RWPE1 (cell line): ENCODE measurements at regions not wholly inside any gene's neighbourhood (a gene's known extent, or its start where the extent isn't known, plus 50 kb on each side); places are given as distances from the start of the nearest gene placed in this dataset.
A peak's percentile ranks its signal among the peaks of the same experiment; 100 is the strongest.
"Not testable (repeated sequence)": the region's sequence is repeated elsewhere in the genome, so short reads cannot be mapped to it uniquely, and the experiment has no call there.

Experiments used
- CTCF ChIA-PET: fragments of 350-600 bp; sonication (Branson Sonifier 250); formaldehyde crosslinking; extraction: SDS; loops from one replicate; lab custom pipeline; 2021; lab: Yijun Ruan, JAX
- POLR2A ChIA-PET: fragments of 400-600 bp; formaldehyde crosslinking; extraction: SDS; loops from one replicate; lab custom pipeline; 2020; ENCODE audit warnings: antibody characterized with exemption; ENCODE audit not compliant: low non-redundant PET; lab: Yijun Ruan, JAX
- DNase-seq: peaks from one replicate; pipeline ENCODE4 v3.0.0; 2012; ENCODE audit warnings: low spot score
- H3K27ac ChIP-seq: fragments of 450-650 bp; 2 replicates; pipeline ENCODE4 v1.5.1; 2017
- TF ChIP-seq, protein P1 (sequence below): fragments of 450-650 bp; conservative IDR thresholded peaks from 2 replicates; pipeline ENCODE4 v1.5.1; 2017; ENCODE audit warnings: low read depth, mild to moderate bottlenecking

GRCh38 chr2:55775828-55776227, 82.2 kb upstream of the PNPT1 start:
- ChIA-PET CTCF (interaction anchor here (0.6 kb wide), 1 partner anchor 57 kb away, joined by 4 read pairs; no protein-coding TSS in a partner anchor), POLR2A (no interaction called here)
- DNase-seq, result no peak
- H3K27ac ChIP-seq, result no peak overlapping the region
- TF ChIP-seq, protein P1, sequence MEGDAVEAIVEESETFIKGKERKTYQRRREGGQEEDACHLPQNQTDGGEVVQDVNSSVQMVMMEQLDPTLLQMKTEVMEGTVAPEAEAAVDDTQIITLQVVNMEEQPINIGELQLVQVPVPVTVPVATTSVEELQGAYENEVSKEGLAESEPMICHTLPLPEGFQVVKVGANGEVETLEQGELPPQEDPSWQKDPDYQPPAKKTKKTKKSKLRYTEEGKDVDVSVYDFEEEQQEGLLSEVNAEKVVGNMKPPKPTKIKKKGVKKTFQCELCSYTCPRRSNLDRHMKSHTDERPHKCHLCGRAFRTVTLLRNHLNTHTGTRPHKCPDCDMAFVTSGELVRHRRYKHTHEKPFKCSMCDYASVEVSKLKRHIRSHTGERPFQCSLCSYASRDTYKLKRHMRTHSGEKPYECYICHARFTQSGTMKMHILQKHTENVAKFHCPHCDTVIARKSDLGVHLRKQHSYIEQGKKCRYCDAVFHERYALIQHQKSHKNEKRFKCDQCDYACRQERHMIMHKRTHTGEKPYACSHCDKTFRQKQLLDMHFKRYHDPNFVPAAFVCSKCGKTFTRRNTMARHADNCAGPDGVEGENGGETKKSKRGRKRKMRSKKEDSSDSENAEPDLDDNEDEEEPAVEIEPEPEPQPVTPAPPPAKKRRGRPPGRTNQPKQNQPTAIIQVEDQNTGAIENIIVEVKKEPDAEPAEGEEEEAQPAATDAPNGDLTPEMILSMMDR, result no peak

DNA sequence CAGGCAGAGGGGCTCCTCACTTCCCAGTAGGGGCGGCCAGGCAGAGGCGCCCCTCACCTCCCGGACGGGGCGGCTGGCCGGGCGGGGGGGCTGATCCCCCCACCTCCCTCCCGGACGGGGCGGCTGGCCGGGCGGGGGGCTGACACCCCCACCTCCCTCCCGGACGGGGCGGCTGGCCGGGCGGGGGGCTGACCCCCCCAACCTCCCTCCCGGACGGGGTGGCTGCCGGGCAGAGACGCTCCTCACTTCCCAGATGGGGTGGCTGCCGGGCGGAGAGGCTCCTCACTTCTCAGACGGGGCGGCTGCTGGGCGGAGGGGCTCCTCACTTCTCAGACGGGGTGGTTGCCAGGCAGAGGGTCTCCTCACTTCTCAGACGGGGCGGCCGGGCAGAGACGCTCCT, 80.0 kb upstream of the PNPT1 start:
- DNase-seq, CTCF ChIA-PET, H3K27ac ChIP-seq, POLR2A ChIA-PET: not testable (repeated sequence)

GRCh38 chr2:55772109-55772980, 78.7 kb upstream of the PNPT1 start:
- POLR2A ChIA-PET, result no interaction called here
- DNase-seq, result no peak
- TF ChIP-seq, protein P1, result no peak
- H3K27ac ChIP-seq, result no peak overlapping the region
- CTCF ChIA-PET, result interaction anchor here (0.5 to 2.9 kb wide), 14 partner anchors 10 to 243 kb away, joined by 3 to 25 read pairs (median 4); no protein-coding TSS in a partner anchor

DNA sequence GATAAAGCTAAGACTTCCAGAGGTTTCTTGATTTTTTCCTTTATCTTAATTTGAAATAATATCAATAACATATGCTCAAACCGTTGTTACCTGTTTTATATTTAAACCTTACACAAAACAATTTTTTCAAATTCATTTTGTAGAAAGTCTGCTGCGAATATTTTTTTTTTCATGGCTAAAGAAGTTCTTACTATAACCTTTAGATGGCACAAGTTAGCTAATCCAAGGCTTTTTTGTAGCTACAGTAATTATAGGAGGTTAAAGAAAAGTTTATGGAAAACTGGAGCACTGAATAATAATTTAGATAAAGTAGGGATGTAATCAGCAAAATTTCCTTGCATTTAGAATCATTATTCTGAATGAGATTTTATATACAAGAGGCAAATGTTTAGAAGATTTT, 78.0 kb upstream of the PNPT1 start:
- POLR2A ChIA-PET, result no interaction called here
- peak; percentile 38 for DNase-seq
- TF ChIP-seq, protein P1, result peak; percentile 85
- H3K27ac ChIP-seq, result no peak overlapping the region
- CTCF ChIA-PET, result interaction anchor here (0.5 to 2.9 kb wide), 17 partner anchors 10 to 242 kb away, joined by 3 to 25 read pairs (median 4); no protein-coding TSS in a partner anchor

DNA sequence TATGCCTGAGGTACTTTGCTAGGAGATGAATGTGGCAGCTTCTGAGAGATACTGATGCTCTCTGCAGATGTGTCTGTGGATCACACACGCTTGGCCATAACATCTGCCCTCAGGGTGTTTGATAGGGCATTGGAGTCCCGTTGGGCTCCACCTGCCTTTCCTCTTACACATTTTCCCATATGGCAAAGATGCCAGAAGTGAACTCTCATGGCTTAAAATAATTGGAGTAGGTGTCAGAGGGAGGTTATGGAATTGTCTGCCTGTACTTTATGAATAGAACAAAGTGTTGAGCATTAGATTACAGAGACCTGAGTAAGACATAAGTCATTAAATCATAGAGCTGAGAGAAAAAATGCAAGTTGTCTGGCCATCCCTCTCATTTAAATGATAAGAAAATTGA, 75.3 kb upstream of the PNPT1 start:
- ChIA-PET POLR2A (no interaction called here), CTCF (no interaction called here)
- TF ChIP-seq, protein P1, result no peak
- H3K27ac ChIP-seq, result no peak overlapping the region
- no peak for DNase-seq

GRCh38 chr2:55766947-55767346, 73.3 kb upstream of the PNPT1 start:
- POLR2A ChIA-PET, result interaction anchor here (0.7 kb wide), 1 partner anchor 254 kb away, joined by 3 read pairs; no protein-coding TSS in a partner anchor

DNA sequence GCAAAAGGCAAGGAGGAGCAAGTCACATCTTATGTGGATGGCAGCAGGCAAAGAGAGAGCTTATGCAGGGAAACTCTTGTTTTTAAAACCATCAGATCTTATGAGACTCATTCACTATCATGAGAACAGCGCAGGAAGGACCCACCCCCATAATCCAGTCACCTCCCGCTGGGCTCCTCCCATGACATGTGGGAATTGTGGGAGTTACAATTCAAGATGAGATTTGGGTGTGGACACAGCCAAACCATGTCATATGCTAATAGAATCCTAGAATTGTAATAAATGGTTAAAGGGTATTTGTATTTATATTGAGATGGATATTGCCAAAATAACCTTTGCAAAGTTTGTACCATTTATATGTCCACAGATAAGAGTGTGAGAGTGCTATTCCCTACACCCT, 72.1 kb upstream of the PNPT1 start:
- CTCF ChIA-PET, H3K27ac ChIP-seq, POLR2A ChIA-PET, DNase-seq: not testable (repeated sequence)

More at GRCh38 chr2:55766947-55767346, 73.3 kb upstream of the PNPT1 start:
- no peak overlapping the region for H3K27ac ChIP-seq
- CTCF ChIA-PET, result interaction anchor here (0.7 to 1.2 kb wide), 2 partner anchors 195 to 652 kb away, joined by 3 to 4 read pairs; no protein-coding TSS in a partner anchor
- no peak for DNase-seq
- TF ChIP-seq, protein P1, result no peak
